Endothelial cell of umbilical vein (primary cell): ENCODE measurements at regions not wholly inside any gene's neighbourhood (a gene's known extent, or its start where the extent isn't known, plus 50 kb on each side); places are given as distances from the start of the nearest gene placed in this dataset.

Experiments
- BruUV-seq: library from RNA; stranded (reverse); fragments of 400-500 nt; replicated peaks from 2 replicates; lab custom pipeline; 2021; lab: Mats Ljungman, UMichigan
- CTCF ChIA-PET: fragments of 300-600, 350-600 bp; sonication (Branson Sonifier 250); formaldehyde crosslinking; loops from one replicate; lab custom pipeline; 2021; ENCODE audit warnings: antibody characterized with exemption, inconsistent platforms; lab: Charles Lee
- POLR2A ChIA-PET: fragments of 300-600, 350-600 bp; sonication (Branson Sonifier 250); formaldehyde crosslinking; loops from one replicate; lab custom pipeline; 2021; ENCODE audit warnings: antibody characterized with exemption, inconsistent platforms; lab: Charles Lee
- DNase-seq: peaks from one replicate; pipeline ENCODE4 v3.0.0-alpha.2; 2011; ENCODE audit warnings: low read depth, low spot score
- FAIRE-seq: peaks from 2 replicates; lab custom pipeline; 2011; peaks lifted over from hg19 to GRCh38; lab: Jason Lieb, UNC
- H2AFZ ChIP-seq: 2 replicates; pipeline ENCODE4 v1.6.0; 2012; ENCODE audit warnings: low read depth, low read length, control low read depth, inconsistent platforms
- H3K27ac ChIP-seq: 2 replicates; pipeline ENCODE4 v1.5.1; 2011; ENCODE audit warnings: low read depth, mild to moderate bottlenecking, control low read depth, low read length, moderate library complexity; ENCODE audit not compliant: insufficient read depth
- H3K27me3 ChIP-seq, 2 experiments: 2 replicates each; pipeline versions ENCODE4 v1.6.0 to v1.6.1; 2011; ENCODE audit warnings: low read length in 2 of 2, mixed read lengths in 1 of 2; ENCODE audit not compliant: control insufficient read depth in 2 of 2, insufficient read depth in 2 of 2
- H3K36me3 ChIP-seq, 2 experiments: 2 replicates in 1 of 2; 3 replicates in 1 of 2; pipeline ENCODE4 v1.5.1; 2011; ENCODE audit warnings: low read length in 2 of 2, mild to moderate bottlenecking in 1 of 2, moderate library complexity in 1 of 2; ENCODE audit not compliant: control insufficient read depth in 2 of 2, insufficient read depth in 2 of 2; ENCODE audit errors: extremely low read depth in 1 of 2
- H3K4me1 ChIP-seq: 3 replicates; pipeline ENCODE4 v1.5.1; 2011; ENCODE audit warnings: mild to moderate bottlenecking, low read length; ENCODE audit not compliant: control insufficient read depth, insufficient read depth; ENCODE audit errors: extremely low read depth
- H3K4me2 ChIP-seq: 2 replicates; pipeline ENCODE4 v1.6.1; 2011; ENCODE audit warnings: low read length, control low read depth, mixed read lengths; ENCODE audit not compliant: insufficient read depth
- H3K4me3 ChIP-seq, 3 experiments: fragments of 200-600 bp in 1 of 3; sonication (generic), shearing (Covaris generic) in 1 of 3; replicated peaks in 1 of 3; 2 replicates each; pipeline ENCODE4 v1.5.1; 2011 to 2016; ENCODE audit warnings: control low read depth in 3 of 3, low read length in 3 of 3, mild to moderate bottlenecking in 2 of 3, inconsistent platforms in 1 of 3, low read depth in 1 of 3, moderate library complexity in 1 of 3; ENCODE audit not compliant: insufficient read depth in 1 of 3
- H3K79me2 ChIP-seq: 2 replicates; pipeline ENCODE4 v1.6.0; 2012; ENCODE audit warnings: low read length, inconsistent platforms; ENCODE audit not compliant: control insufficient read depth, insufficient read depth
- H3K9ac ChIP-seq: replicated peaks from 2 replicates; pipeline ENCODE3; 2011; ENCODE audit warnings: low read length, control low read depth; ENCODE audit not compliant: insufficient read depth; ENCODE audit errors: extremely low read depth
- H3K9me1 ChIP-seq: replicated peaks from 3 replicates; pipeline ENCODE4 v1.6.0; 2011; ENCODE audit warnings: mild to moderate bottlenecking, low read length; ENCODE audit not compliant: control insufficient read depth, insufficient read depth; ENCODE audit errors: extremely low read depth
- H3K9me3 ChIP-seq: replicated peaks from 2 replicates; pipeline ENCODE4 v1.5.1; 2012; ENCODE audit warnings: low read length, inconsistent platforms; ENCODE audit not compliant: control insufficient read depth, insufficient read depth
- H4K20me1 ChIP-seq: replicated peaks from 2 replicates; pipeline ENCODE3; 2011; ENCODE audit warnings: mild to moderate bottlenecking, low read length; ENCODE audit not compliant: control insufficient read depth, insufficient read depth; ENCODE audit errors: extremely low read depth
- CTCF ChIP-seq, 2 donors: IDR thresholded peaks; 1 replicate in 1 of 2; 2 replicates in 1 of 2; pipeline ENCODE4 v1.5.1; 2011; ENCODE audit warnings: low read length in 2 of 2, mild to moderate bottlenecking in 2 of 2, moderate library complexity in 2 of 2, control low read depth in 1 of 2, inconsistent platforms in 1 of 2, low read depth in 1 of 2; ENCODE audit not compliant: insufficient read depth in 1 of 2; ENCODE audit errors: extremely low read depth in 1 of 2
- EZH2 ChIP-seq: IDR thresholded peaks from 2 replicates; pipeline ENCODE4 v1.6.1; 2012; ENCODE audit warnings: borderline replicate concordance, low read depth, mild to moderate bottlenecking, moderate library complexity, low read length, inconsistent platforms; ENCODE audit not compliant: severe bottlenecking
- FOS ChIP-seq: IDR thresholded peaks from 2 replicates; pipeline ENCODE4 v1.6.1; 2011; ENCODE audit warnings: mild to moderate bottlenecking, low read length, moderate library complexity, borderline replicate concordance; ENCODE audit not compliant: insufficient read depth
- GATA2 ChIP-seq: IDR thresholded peaks from 2 replicates; pipeline ENCODE4 v1.7.0; 2011; ENCODE audit warnings: low read depth, mild to moderate bottlenecking, moderate library complexity, mixed read lengths, low read length; ENCODE audit not compliant: insufficient read length, insufficient read depth
- JUN ChIP-seq: IDR thresholded peaks from 2 replicates; pipeline ENCODE4 v1.6.1; 2011; ENCODE audit warnings: borderline replicate concordance, low read depth; ENCODE audit not compliant: insufficient read length, insufficient read depth
- MAX ChIP-seq: IDR thresholded peaks from 2 replicates; pipeline ENCODE4 v1.6.1; 2011; ENCODE audit not compliant: insufficient read depth, insufficient read length
- MYC ChIP-seq: IDR thresholded peaks from one replicate; pipeline ENCODE4 v1.6.1; 2011; ENCODE audit warnings: mild to moderate bottlenecking, low read depth, low read length
- POLR2A ChIP-seq: IDR thresholded peaks from 2 replicates; pipeline ENCODE4 v1.6.1; 2012; ENCODE audit warnings: low read depth, mild to moderate bottlenecking, control low read depth, low read length
- POLR2AphosphoS5 ChIP-seq: IDR thresholded peaks from 2 replicates; pipeline ENCODE4 v1.6.1; 2012; ENCODE audit warnings: low read depth, mild to moderate bottlenecking, control low read depth, low read length, moderate library complexity; ENCODE audit not compliant: insufficient read depth
- dilution Hi-C: fragments of 300-500 bp; cut with MboI; formaldehyde crosslinking; loops from one replicate; pipeline ENCODE4 v1.15.0; 2019; ENCODE audit warnings: low sequenced_read_pairs; ENCODE audit not compliant: extremely low pct_ligation_motif_present
- intact Hi-C: fragments of 100-400 bp; cut with micrococcal nuclease; formaldehyde crosslinking; loops from one replicate; pipeline ENCODE4 v1.10.0; 2022

GRCh38 chr13:111844222-111844671, 222.7 kb upstream of the SOX1 start:
- Histone ChIP-seq H3K27me3 (no peaks in the 10 kb centered on the region), H4K20me1 (no peaks in the 10 kb centered on the region), H3K9me1 (no peaks in the 10 kb centered on the region), H3K79me2 (no peaks in the 10 kb centered on the region), H2AFZ (no peak overlapping the region), H3K4me2 (no peak overlapping the region), H3K9ac (no peak overlapping the region), H3K36me3 (no peaks in the 10 kb centered on the region), H3K4me1 (no peaks in the 10 kb centered on the region), H3K27ac (no peak overlapping the region), H3K4me3 (no peak overlapping the region), H3K9me3 (peaks cover 2% of the 10 kb centered on the region)
- TF ChIP-seq POLR2A (no peak), POLR2AphosphoS5 (no peak), CTCF (IDR thresholded peaks at IDR 0.05; ENCODE audit: extremely low read depth in 1 of 2, insufficient read depth in 1 of 2, low read depth in 1 of 2, low read length in 2 of 2) (no peak), EZH2 (no peak), FOS (no peak), MAX (no peak), GATA2 (no peak), MYC (no peak), JUN (no peak)
- ChIA-PET CTCF (no interaction called here), POLR2A (no interaction called here)
- BruUV-seq, result no TSS peak
- intact Hi-C loops (no loop called here), dilution Hi-C loops (no loop called here)
- DNase-seq (no peak), FAIRE-seq (no peak)
